A549 (cell line): ENCODE measurements at regions not wholly inside any gene's neighbourhood (a gene's known extent, or its start where the extent isn't known, plus 50 kb on each side); places are given as distances from the start of the nearest gene placed in this dataset.

Source experiments
- CBX8 ChIP-seq: fragments of 200-600 bp; sonication (generic); IDR thresholded peaks from 2 replicates; pipeline ENCODE4 v1.6.1; 2016
- CHD2 ChIP-seq: fragments of 150-350 bp; IDR thresholded peaks from 2 replicates; pipeline ENCODE4 v1.6.1; 2014; ENCODE audit warnings: low read length; ENCODE audit not compliant: partially characterized antibody
- CTCF ChIP-seq: fragments of >200 bp; sonication (Bioruptor Twin); formaldehyde crosslinking; IDR thresholded peaks from 3 replicates; pipeline ENCODE4 v1.5.1; 2016
- FOSL2 ChIP-seq, 2 experiments: fragments of 450-650 bp in 1 of 2; fragments of >200 bp in 1 of 2; sonication (Bioruptor Twin) in 1 of 2; formaldehyde crosslinking; IDR thresholded peaks; 2 replicates each; pipeline versions ENCODE4 v1.5.0 to v1.6.1; 2016 to 2020; ENCODE audit warnings: mild to moderate bottlenecking in 1 of 2, moderate library complexity in 1 of 2
- HDAC2 ChIP-seq: fragments of 200-600 bp; sonication (generic); IDR thresholded peaks from 2 replicates; pipeline ENCODE4 v1.6.1; 2016
- HMGXB4 ChIP-seq: fragments of 250-450 bp; sonication (Bioruptor Pico); IDR thresholded peaks from 2 replicates; pipeline ENCODE4 v1.5.0; 2021; ENCODE audit warnings: mild to moderate bottlenecking, moderate library complexity, borderline replicate concordance
- MYC ChIP-seq: IDR thresholded peaks from 2 replicates; pipeline ENCODE4 v1.6.1; 2012; ENCODE audit warnings: mild to moderate bottlenecking, inconsistent platforms, low read length, improper control_type of control experiment, borderline replicate concordance
- POLR2A ChIP-seq: IDR thresholded peaks from 2 replicates; pipeline ENCODE4 v1.6.1; 2012; ENCODE audit warnings: mild to moderate bottlenecking, low read length
- RAD21 ChIP-seq, 2 experiments: fragments of >200 bp in 1 of 2; sonication (Bioruptor Twin) in 1 of 2; formaldehyde crosslinking in 1 of 2; IDR thresholded peaks in 1 of 2; conservative IDR thresholded peaks in 1 of 2; 2 replicates in 1 of 2; 3 replicates in 1 of 2; pipeline ENCODE4 v1.6.1; 2012 to 2018; ENCODE audit warnings: inconsistent platforms in 1 of 2
- RARB ChIP-seq: fragments of 250-450 bp; sonication (Bioruptor Pico); IDR thresholded peaks from 2 replicates; pipeline ENCODE4 v1.8.0; 2021; ENCODE audit warnings: mild to moderate bottlenecking, moderate library complexity
- RCOR1 ChIP-seq: fragments of 150-350 bp; IDR thresholded peaks from 2 replicates; pipeline ENCODE4 v1.6.1; 2014; ENCODE audit warnings: antibody characterized with exemption, low read length, low read depth
- SREBF2 ChIP-seq: fragments of 450-650 bp; IDR thresholded peaks from 2 replicates; pipeline ENCODE4 v1.6.1; 2014; ENCODE audit warnings: mild to moderate bottlenecking, moderate library complexity
- ZNF302 ChIP-seq: fragments of 250-450 bp; sonication (Bioruptor Pico); IDR thresholded peaks from 2 replicates; pipeline ENCODE4 v1.9.0; 2021; ENCODE audit warnings: inconsistent platforms, mild to moderate bottlenecking, moderate library complexity

- TF ChIP-seq CTCF: no peak
- no peak for TF ChIP-seq HDAC2
- TF ChIP-seq FOSL2 (IDR thresholded peaks at IDR 0.05): no peak
- no peak for TF ChIP-seq FOSL2 (CRISPR knock-in tag; IDR thresholded peaks at IDR 0.05)
- TF ChIP-seq RARB (CRISPR knock-in tag): no peak
- no peak for TF ChIP-seq RCOR1
- no peak for TF ChIP-seq MYC
- TF ChIP-seq RAD21 (conservative IDR thresholded peaks at IDR 0.05 in 1 of 2, IDR thresholded peaks at IDR 0.05 in 1 of 2): no peak
- no peak for TF ChIP-seq POLR2A
- TF ChIP-seq CBX8: no peak
- no peak for TF ChIP-seq SREBF2
- no peak for TF ChIP-seq HMGXB4 (CRISPR knock-in tag)
- no peak for TF ChIP-seq CHD2
- no peak for TF ChIP-seq ZNF302 (CRISPR knock-in tag)
Measured at GRCh38 chr1:37360011-37360410, 114.4 kb upstream of the ZC3H12A start.
